LNCaP clone FGC (cell line): ENCODE measurements at regions not wholly inside any gene's neighbourhood (a gene's known extent, or its start where the extent isn't known, plus 50 kb on each side); places are given as distances from the start of the nearest gene placed in this dataset.

ENCODE experiments used
- DNase-seq: peaks from one replicate; pipeline ENCODE4 v3.0.0-alpha.2; 2011; ENCODE audit warnings: low read depth
- H3K4me3 ChIP-seq: 2 replicates; pipeline ENCODE4 v1.5.1; 2011; ENCODE audit warnings: mild to moderate bottlenecking, low read depth, low read length, control low read depth
- TF ChIP-seq, protein P1 (sequence below): IDR thresholded peaks from 2 replicates; pipeline ENCODE4 v1.5.1; 2012; ENCODE audit warnings: mild to moderate bottlenecking; ENCODE audit not compliant: control insufficient read depth, insufficient read depth; ENCODE audit errors: extremely low read depth

DNA sequence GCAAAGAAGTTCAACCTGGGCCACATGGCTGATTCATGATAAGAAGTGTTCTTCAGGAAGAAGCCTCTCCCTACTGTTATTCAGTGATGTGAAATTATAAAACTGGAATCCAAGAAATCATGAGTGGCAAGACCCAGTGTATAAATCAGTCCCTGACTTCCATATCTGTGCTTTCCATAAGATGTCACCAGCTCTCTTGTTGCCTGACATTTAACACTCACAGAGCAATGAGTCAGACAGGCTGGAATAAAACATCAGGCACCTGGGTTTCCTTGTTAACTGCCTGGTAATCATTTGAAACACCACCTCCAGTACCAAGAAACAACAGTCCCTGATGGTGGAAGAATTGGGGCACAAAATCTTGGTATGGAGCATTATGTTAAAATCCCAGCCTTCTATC is 76.1 kb downstream of the SCG2 start:
- no peak for DNase-seq
- H3K4me3 ChIP-seq = no peak overlapping the region
- TF ChIP-seq, protein P1, sequence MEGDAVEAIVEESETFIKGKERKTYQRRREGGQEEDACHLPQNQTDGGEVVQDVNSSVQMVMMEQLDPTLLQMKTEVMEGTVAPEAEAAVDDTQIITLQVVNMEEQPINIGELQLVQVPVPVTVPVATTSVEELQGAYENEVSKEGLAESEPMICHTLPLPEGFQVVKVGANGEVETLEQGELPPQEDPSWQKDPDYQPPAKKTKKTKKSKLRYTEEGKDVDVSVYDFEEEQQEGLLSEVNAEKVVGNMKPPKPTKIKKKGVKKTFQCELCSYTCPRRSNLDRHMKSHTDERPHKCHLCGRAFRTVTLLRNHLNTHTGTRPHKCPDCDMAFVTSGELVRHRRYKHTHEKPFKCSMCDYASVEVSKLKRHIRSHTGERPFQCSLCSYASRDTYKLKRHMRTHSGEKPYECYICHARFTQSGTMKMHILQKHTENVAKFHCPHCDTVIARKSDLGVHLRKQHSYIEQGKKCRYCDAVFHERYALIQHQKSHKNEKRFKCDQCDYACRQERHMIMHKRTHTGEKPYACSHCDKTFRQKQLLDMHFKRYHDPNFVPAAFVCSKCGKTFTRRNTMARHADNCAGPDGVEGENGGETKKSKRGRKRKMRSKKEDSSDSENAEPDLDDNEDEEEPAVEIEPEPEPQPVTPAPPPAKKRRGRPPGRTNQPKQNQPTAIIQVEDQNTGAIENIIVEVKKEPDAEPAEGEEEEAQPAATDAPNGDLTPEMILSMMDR = no peak

DNA sequence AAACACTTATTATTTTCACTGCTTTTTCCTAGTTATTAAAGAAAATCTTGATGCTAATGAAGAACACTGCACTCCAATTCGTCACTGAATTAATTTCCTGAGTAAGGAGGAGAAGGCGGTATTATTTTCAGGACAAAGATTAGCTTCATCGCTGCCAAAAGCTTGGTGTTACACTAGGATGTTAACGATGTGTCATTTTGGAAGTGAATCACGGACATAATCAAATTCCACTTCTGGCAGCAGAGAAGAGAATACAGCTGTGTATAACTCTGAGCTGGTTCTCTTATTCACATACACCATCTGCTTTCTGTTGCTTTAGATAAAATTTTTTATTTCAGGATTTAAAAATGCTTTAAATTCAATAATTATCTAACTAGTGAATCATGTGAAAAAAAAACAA is 74.1 kb downstream of the SCG2 start:
- DNase-seq = no peak
- TF ChIP-seq, protein P1 = no peak
- no peak overlapping the region for H3K4me3 ChIP-seq

DNA sequence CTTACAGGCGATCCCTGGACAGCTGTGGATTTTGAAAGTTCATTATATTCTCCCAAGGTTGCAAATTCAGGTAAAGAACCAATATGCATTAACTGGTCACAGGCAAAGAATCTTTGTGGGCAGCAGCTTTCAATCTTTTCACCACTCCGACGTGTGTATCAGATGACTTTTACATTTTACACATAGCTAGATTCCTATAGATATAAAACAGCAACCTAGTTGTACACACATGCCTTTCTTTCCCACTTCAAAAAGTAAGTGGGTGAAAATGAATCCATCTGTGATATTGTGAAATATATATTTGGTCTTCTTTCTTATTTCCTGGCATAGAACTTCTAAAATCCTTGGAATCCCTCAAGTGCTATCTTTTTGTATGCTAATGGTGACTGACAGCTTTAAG is 72.5 kb downstream of the SCG2 start:
- no peak overlapping the region for H3K4me3 ChIP-seq
- DNase-seq = no peak
- TF ChIP-seq, protein P1 = no peak

DNA sequence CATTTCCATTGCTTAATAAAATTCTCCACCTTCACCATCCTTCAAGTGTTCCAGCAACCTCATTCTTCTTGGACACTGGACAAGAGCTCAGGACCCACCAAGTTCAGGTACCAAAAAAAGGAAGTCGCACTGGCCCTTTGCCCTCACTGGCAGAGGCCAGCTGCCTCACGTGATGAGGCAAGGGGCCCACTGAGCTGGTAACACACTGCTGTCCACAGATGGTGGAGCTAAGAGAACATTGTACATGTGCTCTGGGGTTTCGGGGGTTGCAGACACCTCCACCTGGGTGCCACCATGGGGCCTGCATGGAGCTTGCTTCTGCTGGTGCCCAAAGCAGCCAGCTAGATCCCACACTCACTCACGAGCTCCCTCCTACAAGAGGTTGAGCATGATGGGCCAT is 71.3 kb downstream of the SCG2 start:
- TF ChIP-seq, protein P1 = no peak
- DNase-seq = no peak
- no peak overlapping the region for H3K4me3 ChIP-seq

DNA sequence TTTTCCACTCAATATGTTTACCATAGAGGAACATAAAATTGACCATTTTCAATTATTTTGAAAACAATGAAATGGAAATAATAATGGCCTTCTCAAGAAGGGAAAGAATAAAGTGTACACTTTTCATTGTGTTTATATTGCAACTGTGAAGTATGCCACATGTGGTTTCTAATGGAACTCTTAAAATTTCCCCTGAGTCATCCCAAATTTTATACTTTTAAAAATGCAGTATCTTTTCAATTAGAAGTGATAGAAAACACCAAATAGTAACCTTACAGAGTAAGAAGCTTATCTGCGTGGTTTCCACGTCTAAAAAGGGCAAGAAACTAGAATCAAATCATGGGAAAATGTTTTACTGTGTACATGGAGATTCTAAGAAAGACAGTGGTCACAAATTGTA is 70.0 kb downstream of the SCG2 start:
- TF ChIP-seq, protein P1 = no peak
- no peak for DNase-seq
- H3K4me3 ChIP-seq = no peak overlapping the region

DNA sequence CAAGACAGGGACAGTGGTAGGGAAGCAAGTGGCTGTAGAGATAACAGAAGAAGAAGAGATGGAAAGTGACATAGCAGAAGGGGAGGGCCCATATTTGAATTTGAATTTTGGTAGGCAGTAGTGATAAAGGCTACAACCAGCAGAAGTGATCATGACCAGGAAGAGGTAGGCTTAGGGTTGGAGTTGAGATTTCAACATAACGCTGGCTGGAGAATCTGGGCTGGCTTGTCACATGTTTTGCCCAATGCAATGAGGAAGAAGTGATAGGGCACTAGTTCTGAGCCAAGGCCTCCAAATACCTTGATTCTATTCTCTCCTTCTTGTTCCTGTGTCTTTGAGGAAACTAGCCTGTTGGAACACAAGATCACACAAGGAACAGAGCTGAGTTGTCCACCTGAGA is 69.4 kb downstream of the SCG2 start:
- no peak overlapping the region for H3K4me3 ChIP-seq
- TF ChIP-seq, protein P1 = no peak
- DNase-seq = no peak

DNA sequence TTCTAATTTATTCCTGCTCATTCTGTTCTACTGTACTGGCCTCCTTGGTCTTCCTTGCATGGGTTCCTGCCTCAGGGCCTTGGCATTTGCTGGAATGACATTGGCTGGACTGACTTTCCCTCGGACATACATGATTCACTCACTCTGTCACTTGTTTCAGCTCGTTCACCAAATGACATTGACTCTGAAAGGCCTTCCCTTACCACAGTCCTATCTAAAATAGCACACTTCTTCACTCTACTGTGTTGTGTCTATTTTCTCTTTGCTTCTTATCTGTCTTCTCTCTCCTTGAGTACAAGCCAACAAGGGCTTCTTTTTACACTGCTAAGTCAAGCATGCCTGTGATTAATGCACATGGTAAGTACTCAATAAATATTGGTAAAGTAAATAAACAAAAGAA is 65.6 kb downstream of the SCG2 start:
- no peak for DNase-seq
- no peak overlapping the region for H3K4me3 ChIP-seq
- TF ChIP-seq, protein P1 = no peak
